GM19025 (cell line): ENCODE measurements at regions not wholly inside any gene's neighbourhood (a gene's known extent, or its start where the extent isn't known, plus 50 kb on each side); places are given as distances from the start of the nearest gene placed in this dataset.
A peak's percentile ranks its signal among the peaks of the same experiment; 100 is the strongest.

Experiments used
- ATAC-seq: cut with Tn5 transposase; IDR thresholded peaks from one replicate; pipeline ENCODE4 v1.9.1; 2021; ENCODE audit warnings: mild to moderate bottlenecking, low read depth, moderate library complexity; ENCODE audit not compliant: unreplicated experiment

- ATAC-seq = peak; percentile 80
These were observed 182.8 kb upstream of the PHYHIPL start for GRCh38 chr10:58993480-58994221.

GRCh38 chr10:58994226-58995057, 182.0 kb upstream of the PHYHIPL start:
- no peak for ATAC-seq

DNA sequence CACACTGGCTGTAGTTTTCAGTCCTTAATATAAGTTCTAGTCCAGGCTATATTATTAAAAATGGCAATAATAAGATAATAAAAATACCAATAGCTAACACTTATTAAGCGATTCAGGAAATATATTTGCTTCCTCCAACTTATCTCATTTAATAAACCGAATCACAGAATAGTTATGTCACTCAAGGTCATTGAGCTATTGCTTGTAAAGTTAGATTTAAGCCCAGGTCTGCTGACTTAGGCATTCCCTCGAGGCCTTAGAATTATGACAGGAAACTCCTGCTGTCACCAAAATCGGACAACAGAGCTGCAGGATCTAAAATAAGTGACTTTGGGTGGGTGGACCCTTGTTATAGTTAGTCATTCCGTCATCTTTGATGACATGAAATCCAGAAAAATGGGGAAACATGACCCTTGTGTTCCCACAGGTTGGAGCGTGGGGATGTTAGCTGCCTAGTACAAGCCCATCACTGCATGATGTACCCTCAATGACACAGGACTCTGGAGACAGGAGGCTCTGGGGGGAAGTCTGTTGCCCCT, 181.3 kb upstream of the PHYHIPL start:
- no peak for ATAC-seq

DNA sequence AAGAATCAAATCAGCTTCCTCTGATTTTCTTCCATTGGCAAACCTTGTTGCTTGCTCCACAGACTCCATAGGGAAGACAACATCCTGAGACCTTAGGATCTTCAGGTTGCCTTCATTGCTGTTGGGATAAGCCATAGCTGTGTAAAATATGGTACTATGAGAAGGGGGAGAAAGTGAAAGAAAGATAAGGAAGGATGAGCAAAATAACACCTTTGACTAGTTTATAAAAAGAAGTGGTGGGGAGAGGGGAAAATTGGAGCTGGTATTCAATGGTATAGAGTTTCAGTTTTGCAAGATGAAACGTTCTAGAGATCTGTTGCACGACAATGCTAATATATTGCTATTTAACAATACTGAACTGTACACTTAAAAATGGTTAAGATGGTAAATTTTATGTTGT, 180.4 kb upstream of the PHYHIPL start:
- no peak for ATAC-seq

DNA sequence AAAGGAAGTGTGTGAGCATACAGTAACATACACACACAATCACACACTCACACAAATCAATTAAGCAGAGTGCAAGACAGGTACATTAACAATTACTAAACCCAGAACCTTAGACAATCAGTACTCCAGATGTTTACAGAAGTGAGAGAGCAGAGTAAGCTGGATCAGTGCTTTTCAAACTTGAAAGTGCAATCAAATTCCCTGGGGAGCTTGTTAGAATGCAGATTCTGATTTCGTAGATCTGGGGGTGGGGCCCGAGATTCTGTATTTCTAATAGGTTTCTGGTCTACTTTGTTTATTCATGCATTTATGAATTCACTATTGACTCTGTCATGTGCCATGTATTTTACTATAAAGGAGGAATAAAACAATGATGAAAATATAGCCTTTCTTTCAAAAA, 179.6 kb upstream of the PHYHIPL start:
- no peak for ATAC-seq

- no peak for ATAC-seq
These were observed 177.3 kb upstream of the PHYHIPL start for GRCh38 chr10:58998924-58999713.

- ATAC-seq = no peak
These were observed 176.1 kb upstream of the PHYHIPL start for GRCh38 chr10:59000162-59000825.

GRCh38 chr10:59002011-59002410, 174.4 kb upstream of the PHYHIPL start:
- ATAC-seq = no peak

GRCh38 chr10:59003203-59003602, 173.2 kb upstream of the PHYHIPL start:
- no peak for ATAC-seq

DNA sequence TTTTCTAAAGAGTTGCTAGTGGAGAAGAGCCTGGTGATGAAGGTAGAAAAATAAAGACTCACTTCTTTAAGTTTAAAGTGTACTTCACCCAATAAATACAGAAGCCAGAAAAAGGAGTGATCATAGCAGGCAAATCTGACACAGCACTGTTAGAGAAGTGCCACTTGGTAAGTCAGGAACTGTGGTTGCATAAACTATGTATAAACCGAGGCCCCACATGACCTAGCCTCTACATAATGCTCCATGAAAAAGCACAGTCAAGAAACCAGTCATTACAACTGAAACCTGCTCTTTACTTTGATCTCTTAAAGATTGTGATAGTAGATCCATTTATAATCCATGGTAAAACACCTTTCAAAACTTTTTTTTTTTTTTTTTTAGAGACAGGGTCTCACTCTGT, 172.1 kb upstream of the PHYHIPL start:
- no peak for ATAC-seq

DNA sequence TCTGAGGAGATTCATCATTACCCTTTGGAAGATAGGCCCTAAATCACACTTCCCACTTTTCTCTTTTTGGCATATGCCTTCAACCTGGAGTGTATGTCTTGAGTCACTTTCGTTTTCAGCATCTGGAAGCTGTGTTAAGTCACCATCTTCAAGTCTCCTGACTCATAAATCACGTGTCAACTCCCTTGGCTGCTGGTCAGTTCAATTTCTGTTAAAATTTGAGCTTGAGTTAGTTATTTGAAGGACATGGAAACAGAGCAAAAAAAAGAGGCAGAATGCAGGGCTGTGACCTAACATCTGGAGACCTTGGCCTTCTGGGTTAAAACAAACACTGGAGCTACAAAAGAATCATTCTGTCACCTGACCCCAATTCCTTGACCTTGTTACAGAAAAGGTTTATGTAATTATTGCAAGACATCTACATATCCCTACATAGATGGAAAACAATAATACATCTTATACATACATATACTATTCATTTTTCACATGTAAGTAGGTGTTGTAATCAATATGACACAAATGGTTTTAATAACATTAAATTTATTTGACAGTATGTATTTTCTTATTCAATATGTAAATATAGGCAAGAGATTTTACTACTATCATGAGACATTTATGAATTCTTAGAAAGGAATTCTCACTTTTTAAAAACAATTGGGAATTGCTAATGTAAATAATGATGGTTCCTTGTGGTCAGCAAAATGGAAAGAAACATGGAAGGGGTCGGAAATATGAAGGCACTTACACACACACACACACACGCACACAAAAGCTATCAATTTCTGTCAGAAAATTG, 169.7 kb upstream of the PHYHIPL start:
- ATAC-seq = no peak

- no peak for ATAC-seq
These were observed 169.0 kb upstream of the PHYHIPL start for GRCh38 chr10:59007307-59008025.

DNA sequence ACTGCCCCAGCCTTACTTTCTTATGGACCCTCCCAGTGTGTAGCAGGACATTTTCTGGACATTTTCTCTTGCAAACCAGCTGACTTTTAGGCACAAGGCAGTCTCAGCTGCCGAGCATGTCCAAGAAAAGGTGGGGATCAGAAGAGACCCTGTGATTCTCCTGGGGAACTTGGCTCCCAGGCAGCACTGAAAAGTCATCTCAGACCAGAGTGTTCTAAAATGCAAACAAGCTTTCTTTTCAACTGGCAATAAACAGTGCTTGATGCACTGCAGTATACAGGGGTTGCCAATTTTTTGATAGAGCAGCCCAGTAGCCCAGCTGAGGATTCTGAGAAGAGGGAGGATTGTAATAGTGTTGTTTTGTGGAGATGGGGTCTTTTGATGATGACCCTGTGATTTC, 168.0 kb upstream of the PHYHIPL start:
- no peak for ATAC-seq

GRCh38 chr10:59011972-59012632, 164.3 kb upstream of the PHYHIPL start:
- ATAC-seq = no peak

- ATAC-seq = no peak
These were observed 163.6 kb upstream of the PHYHIPL start for GRCh38 chr10:59012839-59013238.

- ATAC-seq = no peak
These were observed 160.4 kb upstream of the PHYHIPL start for GRCh38 chr10:59016043-59016442.

DNA sequence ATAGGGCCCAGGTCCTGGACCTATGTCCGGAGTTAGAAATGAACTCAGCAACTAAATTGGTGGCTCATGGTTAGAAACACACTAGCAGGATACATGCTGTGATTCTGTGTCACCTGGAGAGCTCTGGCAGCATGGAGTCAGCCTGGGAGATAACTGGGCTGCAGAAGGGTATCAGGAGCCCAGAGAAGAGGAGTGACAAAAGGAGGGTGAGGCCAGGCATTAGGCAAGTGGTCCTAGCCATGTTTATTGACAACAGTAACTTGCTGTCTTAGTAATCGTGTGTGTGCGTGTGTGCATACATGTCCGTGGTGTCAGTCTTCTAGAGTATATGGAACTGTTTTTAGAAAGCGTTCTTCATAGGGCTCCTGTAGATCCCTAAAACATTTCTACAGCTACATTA, 157.5 kb upstream of the PHYHIPL start:
- no peak for ATAC-seq

GRCh38 chr10:59019603-59020002, 156.8 kb upstream of the PHYHIPL start:
- ATAC-seq = no peak
